Uterus (tissue), 3 donors: ENCODE measurements at regions not wholly inside any gene's neighbourhood (a gene's known extent, or its start where the extent isn't known, plus 50 kb on each side); places are given as distances from the start of the nearest gene placed in this dataset.

ENCODE experiments used
- DNase-seq, 2 donors: peaks; one replicate each; pipeline ENCODE4 v3.0.0-alpha.2; 2019 to 2020
- H3K27ac ChIP-seq, 2 donors: fragments of 200-600 bp; sonication (generic); 1 replicate in 1 of 2; 2 replicates in 1 of 2; pipeline ENCODE4 v1.5.1; 2016 to 2018
- H3K27me3 ChIP-seq, 2 donors: fragments of 200-600 bp; sonication (generic); one replicate each; pipeline ENCODE4 v1.5.1; 2018 to 2019; ENCODE audit warnings: control low read depth in 1 of 2
- H3K36me3 ChIP-seq, 2 donors: fragments of 200-600 bp; sonication (generic); one replicate each; pipeline ENCODE4 v1.5.1; 2019; ENCODE audit warnings: control low read depth in 1 of 2
- H3K4me1 ChIP-seq, 2 donors: fragments of 200-600 bp; sonication (generic); one replicate each; pipeline ENCODE4 v1.5.1; 2018 to 2019; ENCODE audit warnings: control low read depth in 1 of 2
- H3K4me3 ChIP-seq, 2 donors: fragments of 200-600 bp; sonication (generic); 1 replicate in 1 of 2; 2 replicates in 1 of 2; pipeline ENCODE4 v1.5.1; 2018 to 2019; ENCODE audit warnings: mild to moderate bottlenecking in 1 of 2
- H3K9me3 ChIP-seq, 2 donors: fragments of 200-600 bp; sonication (generic); one replicate each; pipeline ENCODE4 v1.5.1; 2019; ENCODE audit warnings: control low read depth in 1 of 2
- POLR2A ChIP-seq, 2 donors: fragments of 450-650 bp; IDR thresholded peaks; one replicate each; pipeline ENCODE4 v1.6.1; 2016; ENCODE audit warnings: antibody characterized with exemption in 2 of 2, mild to moderate bottlenecking in 1 of 2, moderate library complexity in 1 of 2
- intact Hi-C: fragments of 100-400 bp; cut with DNase I; formaldehyde crosslinking; loops from one replicate; pipeline ENCODE4 v1.15.1; 2023; ENCODE audit warnings: low total_unique reads
- TF ChIP-seq, protein P1 (sequence below), 4 experiments: fragments of 200-600 bp in 2 of 4; fragments of 450-650 bp in 2 of 4; sonication (generic) in 2 of 4; IDR thresholded peaks; one replicate each; pipeline ENCODE4 v1.5.1; 2016 to 2019; ENCODE audit warnings: antibody characterized with exemption in 4 of 4, mild to moderate bottlenecking in 2 of 4, moderate library complexity in 1 of 4
- donor health status: DM: yes; HTN: yes; CAD: no.

DNA sequence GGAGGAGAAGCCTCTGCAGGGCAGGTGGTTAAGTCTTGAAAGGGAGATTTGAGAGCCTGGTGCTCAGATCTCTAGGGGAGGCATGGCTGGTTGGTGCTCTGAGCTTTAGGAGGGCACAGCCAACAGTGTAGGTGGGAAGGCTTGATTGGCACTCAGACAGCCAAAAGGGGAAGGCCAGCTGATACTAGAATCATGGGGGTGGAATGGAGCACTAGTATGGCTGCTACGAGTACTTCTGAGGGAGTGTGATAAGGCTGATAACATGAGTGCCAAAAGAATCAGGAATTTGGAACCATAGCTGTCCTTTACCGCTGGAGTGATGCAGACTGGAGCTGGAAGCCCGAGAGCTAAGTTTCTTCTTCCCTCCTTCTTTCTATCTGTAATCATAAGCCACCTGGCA lies 184.6 kb upstream of the TBC1D5 start:
- Histone ChIP-seq H3K4me3 (no peak overlapping the region), H3K27ac (no peak overlapping the region), H3K36me3 (no peaks in the 10 kb centered on the region), H3K4me1 (no peaks in the 10 kb centered on the region), H3K27me3 (no peaks in the 10 kb centered on the region), H3K9me3 (no peaks in the 10 kb centered on the region)
- intact Hi-C loops, result no loop called here
- TF ChIP-seq, protein P1, sequence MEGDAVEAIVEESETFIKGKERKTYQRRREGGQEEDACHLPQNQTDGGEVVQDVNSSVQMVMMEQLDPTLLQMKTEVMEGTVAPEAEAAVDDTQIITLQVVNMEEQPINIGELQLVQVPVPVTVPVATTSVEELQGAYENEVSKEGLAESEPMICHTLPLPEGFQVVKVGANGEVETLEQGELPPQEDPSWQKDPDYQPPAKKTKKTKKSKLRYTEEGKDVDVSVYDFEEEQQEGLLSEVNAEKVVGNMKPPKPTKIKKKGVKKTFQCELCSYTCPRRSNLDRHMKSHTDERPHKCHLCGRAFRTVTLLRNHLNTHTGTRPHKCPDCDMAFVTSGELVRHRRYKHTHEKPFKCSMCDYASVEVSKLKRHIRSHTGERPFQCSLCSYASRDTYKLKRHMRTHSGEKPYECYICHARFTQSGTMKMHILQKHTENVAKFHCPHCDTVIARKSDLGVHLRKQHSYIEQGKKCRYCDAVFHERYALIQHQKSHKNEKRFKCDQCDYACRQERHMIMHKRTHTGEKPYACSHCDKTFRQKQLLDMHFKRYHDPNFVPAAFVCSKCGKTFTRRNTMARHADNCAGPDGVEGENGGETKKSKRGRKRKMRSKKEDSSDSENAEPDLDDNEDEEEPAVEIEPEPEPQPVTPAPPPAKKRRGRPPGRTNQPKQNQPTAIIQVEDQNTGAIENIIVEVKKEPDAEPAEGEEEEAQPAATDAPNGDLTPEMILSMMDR (IDR thresholded peaks at IDR 0.05), result no peak
- no peak for DNase-seq

- H3K4me3 ChIP-seq, result no peak overlapping the region
- H3K4me1 ChIP-seq, result no peaks in the 10 kb centered on the region
- DNase-seq, result no peak
- no peak for TF ChIP-seq POLR2A (IDR thresholded peaks at IDR 0.05)
- TF ChIP-seq, protein P1 (IDR thresholded peaks at IDR 0.05), result no peak
- no peak overlapping the region for H3K27ac ChIP-seq
- no peaks in the 10 kb centered on the region for H3K9me3 ChIP-seq
- H3K36me3 ChIP-seq, result no peaks in the 10 kb centered on the region
- H3K27me3 ChIP-seq, result no peaks in the 10 kb centered on the region
- intact Hi-C loops, result no loop called here
Observed at GRCh38 chr3:17915341-17915740, 172.9 kb upstream of the TBC1D5 start.

- H3K36me3 ChIP-seq, result no peaks in the 10 kb centered on the region
- DNase-seq, result no peak
- no peak overlapping the region for H3K27ac ChIP-seq
- intact Hi-C loops, result no loop called here
- no peak for TF ChIP-seq POLR2A (IDR thresholded peaks at IDR 0.05)
- TF ChIP-seq, protein P1 (IDR thresholded peaks at IDR 0.05), result no peak
- no peak overlapping the region for H3K4me3 ChIP-seq
- no peaks in the 10 kb centered on the region for H3K27me3 ChIP-seq
- no peaks in the 10 kb centered on the region for H3K4me1 ChIP-seq
- no peaks in the 10 kb centered on the region for H3K9me3 ChIP-seq
Observed at GRCh38 chr3:17913359-17913758, 170.9 kb upstream of the TBC1D5 start.

- H3K27me3 ChIP-seq, result no peaks in the 10 kb centered on the region
- TF ChIP-seq POLR2A (IDR thresholded peaks at IDR 0.05), result no peak
- TF ChIP-seq, protein P1 (IDR thresholded peaks at IDR 0.05), result no peak
- no peak for DNase-seq
- intact Hi-C loops, result no loop called here
- no peaks in the 10 kb centered on the region for H3K36me3 ChIP-seq
- H3K4me1 ChIP-seq, result no peaks in the 10 kb centered on the region
- no peak overlapping the region for H3K27ac ChIP-seq
- H3K4me3 ChIP-seq, result no peak overlapping the region
- no peaks in the 10 kb centered on the region for H3K9me3 ChIP-seq
Observed at GRCh38 chr3:17911986-17912760, 169.7 kb upstream of the TBC1D5 start.

DNA sequence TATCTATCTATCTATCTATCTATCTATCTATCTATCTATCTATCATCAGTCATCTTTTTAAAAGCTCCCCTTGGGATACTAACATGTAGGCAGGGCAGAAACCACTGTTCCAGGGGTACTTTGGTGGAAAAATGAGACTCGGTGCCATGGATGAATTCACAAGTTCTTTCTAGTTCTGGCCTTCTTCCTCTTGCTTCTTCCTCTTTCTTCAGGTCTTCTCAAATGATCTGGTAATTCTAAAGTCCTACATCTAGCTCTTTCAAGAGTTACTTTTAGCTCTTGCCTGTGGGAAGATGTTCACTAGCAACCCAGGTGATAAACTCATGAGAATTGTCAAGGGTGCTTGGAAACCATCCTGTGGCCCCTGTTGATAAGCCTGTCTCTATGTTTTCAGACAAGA lies 168.5 kb upstream of the TBC1D5 start:
- H3K4me1 ChIP-seq, result no peaks in the 10 kb centered on the region
- TF ChIP-seq, protein P1 (IDR thresholded peaks at IDR 0.05), result no peak
- no peak for TF ChIP-seq POLR2A (IDR thresholded peaks at IDR 0.05)
- H3K4me3 ChIP-seq, result no peak overlapping the region
- DNase-seq, result no peak
- no peaks in the 10 kb centered on the region for H3K36me3 ChIP-seq
- intact Hi-C loops, result no loop called here
- H3K27ac ChIP-seq, result no peak overlapping the region
- H3K9me3 ChIP-seq, result no peaks in the 10 kb centered on the region
- H3K27me3 ChIP-seq, result no peaks in the 10 kb centered on the region
